Putamen (tissue), 1 donor: ENCODE measurements at regions not wholly inside any gene's neighbourhood (a gene's known extent, or its start where the extent isn't known, plus 50 kb on each side); places are given as distances from the start of the nearest gene placed in this dataset.
"Not testable (repeated sequence)": the region's sequence is repeated elsewhere in the genome, so short reads cannot be mapped to it uniquely, and the experiment has no call there.

Source experiments
- DNase-seq: peaks from one replicate; pipeline ENCODE4 v3.0.0-alpha.2; 2016; ENCODE audit warnings: low spot score

DNA sequence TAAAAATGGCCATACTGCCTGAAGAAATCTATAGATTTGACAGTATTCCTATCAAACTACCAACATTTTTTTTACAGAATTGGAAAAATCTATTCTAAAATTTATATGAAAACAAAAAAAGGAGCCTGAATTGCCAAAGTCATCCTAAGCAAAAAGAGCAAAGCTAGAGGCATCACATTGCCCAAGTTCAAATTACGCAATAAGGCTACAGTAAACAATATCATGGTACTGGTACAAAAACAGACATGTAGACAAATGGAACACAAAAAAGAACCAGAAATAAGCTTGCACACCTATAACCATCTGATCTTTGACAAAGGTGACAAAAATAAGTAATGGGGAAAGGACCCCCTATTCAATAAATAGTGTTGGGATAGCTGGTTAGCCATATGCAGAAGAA lies 50.2 kb upstream of the THSD7B start:
- no peak for DNase-seq

DNA sequence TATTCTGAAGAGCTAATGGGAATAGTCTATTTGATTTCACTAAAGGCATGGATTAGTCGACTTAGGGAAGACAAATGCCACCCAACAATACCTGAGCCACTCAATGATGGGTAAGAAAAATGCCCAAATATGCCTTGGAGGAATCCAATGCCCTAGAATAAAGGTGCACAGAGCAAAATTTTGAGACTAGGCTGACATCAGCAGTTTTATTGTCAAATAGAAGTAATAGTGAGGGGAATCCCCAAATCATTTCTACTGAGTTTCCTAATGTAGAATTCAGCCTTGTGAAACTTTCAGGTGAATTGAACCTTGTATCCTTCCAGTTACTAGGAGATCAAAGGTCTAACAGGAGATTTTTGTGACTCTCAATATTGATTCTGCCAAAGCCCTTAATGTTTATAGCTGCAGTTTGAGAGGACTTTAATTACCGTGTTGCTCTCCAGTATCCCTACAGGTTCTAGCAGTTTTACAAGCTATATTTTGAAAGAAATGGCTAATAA lies 50.8 kb upstream of the THSD7B start:
- DNase-seq: no peak

- DNase-seq: no peak
Measured at GRCh38 chr2:136713739-136714138, 51.6 kb upstream of the THSD7B start.

GRCh38 chr2:136705336-136705735 lies 60.0 kb upstream of the THSD7B start:
- DNase-seq: no peak

GRCh38 chr2:136703214-136703613 lies 62.1 kb upstream of the THSD7B start:
- no peak for DNase-seq

- no peak for DNase-seq
Measured at GRCh38 chr2:136696438-136696837, 68.9 kb upstream of the THSD7B start.

GRCh38 chr2:136693966-136694365 lies 71.4 kb upstream of the THSD7B start:
- DNase-seq: no peak

DNA sequence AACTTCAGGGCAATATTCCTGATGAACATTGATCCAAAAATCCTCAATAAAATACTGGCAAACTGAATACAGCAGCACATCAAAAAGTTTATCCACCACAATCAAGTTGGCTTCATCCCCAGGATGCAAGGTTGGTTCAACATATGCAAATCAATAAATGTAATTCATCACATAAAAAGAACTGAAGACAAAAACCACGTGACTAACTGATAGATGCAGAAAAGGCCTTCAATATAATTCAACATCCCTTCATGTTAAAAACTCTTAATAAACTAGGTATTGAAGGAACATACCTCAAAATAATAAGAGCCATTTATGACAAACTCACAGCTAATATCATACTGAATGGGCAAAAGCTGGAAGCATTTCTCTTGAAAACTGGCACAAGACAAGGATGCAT lies 85.3 kb upstream of the THSD7B start:
- DNase-seq: not testable (repeated sequence)

GRCh38 chr2:136665736-136666135 lies 99.6 kb upstream of the THSD7B start:
- no peak for DNase-seq

DNA sequence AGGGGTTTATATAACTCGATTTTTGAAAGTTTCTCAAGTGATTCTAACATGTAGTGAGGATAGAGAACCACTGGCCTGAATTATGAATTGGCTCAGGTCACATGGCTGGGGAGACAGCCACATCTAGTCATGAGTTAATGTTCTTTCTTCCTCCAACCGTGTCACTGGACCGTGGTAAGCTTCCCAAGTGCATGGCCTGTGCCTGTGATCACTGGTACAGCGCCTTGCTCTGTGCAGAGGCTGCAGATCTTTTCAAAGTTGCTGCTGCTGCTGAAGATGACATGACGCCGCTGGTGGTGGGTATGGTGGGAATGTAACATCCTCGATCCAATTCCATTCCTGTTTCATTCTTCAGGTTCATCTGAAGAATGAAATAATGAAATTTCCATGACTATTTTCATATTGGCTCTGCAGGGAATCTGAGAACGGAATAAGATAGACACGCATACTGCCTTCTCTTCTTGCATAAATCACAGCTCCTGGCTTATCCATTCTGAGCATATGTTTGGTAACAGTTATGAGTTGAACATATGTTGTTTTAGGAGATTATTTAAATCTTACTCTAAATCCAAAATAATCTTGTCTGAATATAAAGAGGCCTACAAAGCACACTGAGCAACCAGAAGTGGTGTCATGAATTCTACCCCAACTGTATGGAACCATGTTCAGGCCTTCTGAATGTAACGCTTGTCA lies 100.5 kb upstream of the THSD7B start:
- no peak for DNase-seq

- DNase-seq: no peak
Measured at GRCh38 chr2:136658201-136658600, 107.1 kb upstream of the THSD7B start.

DNA sequence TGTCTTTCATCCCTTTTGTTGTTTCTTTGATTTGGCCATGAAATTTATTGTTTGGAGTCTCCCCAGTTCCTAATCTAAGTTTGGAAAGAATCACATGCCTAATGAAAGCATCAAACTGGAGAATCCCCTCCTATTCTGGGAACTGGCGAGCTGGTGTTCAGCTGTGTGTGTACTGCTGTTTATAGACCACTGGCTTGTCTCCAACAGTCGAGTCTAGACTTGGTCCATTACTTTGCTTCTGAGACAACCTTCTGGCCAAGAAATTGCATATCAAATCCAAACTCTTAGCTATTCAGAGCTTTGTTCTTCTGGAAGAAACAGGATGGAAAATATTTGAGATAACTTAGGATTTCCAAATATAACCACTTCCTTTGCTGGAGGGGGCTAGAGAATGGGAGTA lies 111.5 kb upstream of the THSD7B start:
- DNase-seq: no peak

DNA sequence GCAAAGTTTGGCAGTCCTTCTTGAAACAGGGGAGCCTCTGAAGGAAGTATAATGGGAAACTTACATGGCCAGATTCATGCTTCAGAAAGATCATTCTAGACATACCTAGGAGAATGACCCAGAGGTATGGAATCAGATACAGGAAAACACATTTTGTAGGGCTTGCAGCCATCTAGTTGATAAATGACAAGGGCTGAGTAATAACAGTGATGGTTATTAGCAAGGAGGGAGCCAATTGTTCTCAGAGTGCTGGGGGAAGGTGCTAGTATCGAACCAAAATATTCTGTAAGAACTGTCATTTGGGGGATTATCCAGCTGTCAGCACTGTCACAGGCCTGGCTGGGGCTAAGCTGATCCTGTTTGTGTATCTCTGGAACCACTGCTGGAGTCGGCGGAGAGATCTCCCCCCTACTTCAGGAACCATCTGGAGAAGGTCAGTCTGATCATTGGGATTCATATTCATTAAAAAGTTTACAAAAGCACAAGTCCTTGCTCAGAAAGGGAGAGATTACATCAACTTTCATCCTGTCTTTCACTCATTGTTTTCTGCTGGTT lies 113.8 kb upstream of the THSD7B start:
- DNase-seq: no peak

DNA sequence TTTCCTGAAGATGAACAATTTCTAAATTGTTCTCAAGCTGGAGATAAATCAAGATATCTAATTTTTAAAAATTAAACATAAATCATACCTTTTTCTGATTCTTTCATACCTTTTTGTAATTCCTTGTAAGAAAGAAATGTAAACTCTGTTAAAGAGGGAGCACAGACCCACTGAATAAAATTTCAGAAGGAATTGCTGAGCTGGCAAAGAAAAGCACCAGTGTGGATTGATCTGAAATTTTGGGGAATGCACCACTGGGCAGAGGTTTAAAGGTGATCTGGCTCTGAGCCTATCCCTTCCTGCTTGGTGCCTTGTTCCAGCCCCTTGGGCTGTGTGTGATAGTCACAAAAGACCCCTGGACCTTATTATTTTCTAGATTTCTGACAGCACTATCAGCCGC lies 118.3 kb upstream of the THSD7B start:
- no peak for DNase-seq

DNA sequence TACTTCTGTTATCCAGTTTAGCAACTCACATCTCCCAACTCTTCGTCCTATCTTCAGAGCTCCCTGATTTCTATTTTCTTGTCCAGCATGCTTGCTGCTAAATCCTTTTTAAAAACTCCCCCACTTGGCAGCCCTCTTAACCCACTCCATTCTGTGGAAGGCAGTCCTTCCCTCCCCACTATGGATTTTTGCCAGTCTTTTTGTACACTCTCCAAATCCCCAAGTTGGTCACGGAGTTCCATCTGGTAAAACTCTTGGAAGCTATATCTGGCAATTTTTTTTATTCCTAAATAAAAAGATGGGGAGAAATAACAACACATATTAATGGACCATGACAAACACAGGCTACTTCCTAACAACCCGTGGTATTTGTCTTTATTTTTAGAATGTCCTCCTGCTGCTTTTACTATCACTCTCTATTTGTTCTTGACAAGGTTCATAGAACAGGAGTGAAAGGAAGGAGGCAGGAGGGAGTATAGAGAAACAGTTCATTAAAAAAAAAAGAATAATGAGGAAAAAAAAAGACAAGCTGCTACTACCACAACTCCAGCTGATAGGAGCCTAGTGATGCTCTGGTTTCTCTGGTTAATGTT lies 120.0 kb upstream of the THSD7B start:
- no peak for DNase-seq

- no peak for DNase-seq
Measured at GRCh38 chr2:136639651-136640050, 125.7 kb upstream of the THSD7B start.

GRCh38 chr2:136638193-136638592 lies 127.2 kb upstream of the THSD7B start:
- DNase-seq: no peak

GRCh38 chr2:136637402-136637801 lies 127.9 kb upstream of the THSD7B start:
- no peak for DNase-seq

GRCh38 chr2:136628490-136628889 lies 136.9 kb upstream of the THSD7B start:
- DNase-seq: no peak

- no peak for DNase-seq
Measured at GRCh38 chr2:136613096-136613495, 152.2 kb upstream of the THSD7B start.

GRCh38 chr2:136612079-136612478 lies 153.3 kb upstream of the THSD7B start:
- DNase-seq: no peak

GRCh38 chr2:136611451-136611850 lies 153.9 kb upstream of the THSD7B start:
- DNase-seq: no peak

GRCh38 chr2:136582628-136583205 lies 182.6 kb upstream of the THSD7B start:
- no peak for DNase-seq
